22Rv1 (cell line): ENCODE measurements at regions not wholly inside any gene's neighbourhood (a gene's known extent, or its start where the extent isn't known, plus 50 kb on each side); places are given as distances from the start of the nearest gene placed in this dataset.

ENCODE experiments used
- CTCF ChIP-seq: fragments of 450-650 bp; IDR thresholded peaks from 2 replicates; pipeline ENCODE4 v1.5.1; 2017; ENCODE audit warnings: mild to moderate bottlenecking
- ZFX ChIP-seq: fragments of 450-650 bp; IDR thresholded peaks from 2 replicates; pipeline ENCODE4 v1.6.1; 2017; ENCODE audit warnings: antibody characterized with exemption, borderline replicate concordance

- TF ChIP-seq CTCF (no peak), ZFX (no peak)
Observed at GRCh38 chr13:74005320-74006157, 128.7 kb downstream of the KLF12 start.
